B cell (primary cell): ENCODE measurements at regions not wholly inside any gene's neighbourhood (a gene's known extent, or its start where the extent isn't known, plus 50 kb on each side); places are given as distances from the start of the nearest gene placed in this dataset.

Experiments
- ATAC-seq: fragments of 200-7000 bp; cut with Tn5 transposase; one replicate; pipeline ENCODE4 v1.10.0; 2021; ENCODE audit warnings: low read depth, mild to moderate bottlenecking, moderate number of reproducible peaks, moderate library complexity
- CTCF ChIA-PET: fragments of 350-600 bp; sonication (Branson Sonifier 250); formaldehyde crosslinking; loops from one replicate; lab custom pipeline; 2021; ENCODE audit warnings: antibody characterized with exemption, inconsistent platforms; lab: Charles Lee
- POLR2A ChIA-PET: fragments of 350-600 bp; sonication (Branson Sonifier 250); formaldehyde crosslinking; loops from one replicate; lab custom pipeline; 2021; ENCODE audit warnings: antibody characterized with exemption; lab: Charles Lee
- DNase-seq: peaks from one replicate; pipeline ENCODE4 v3.0.0; 2013
- H2AFZ ChIP-seq: 2 replicates; pipeline ENCODE4 v1.6.1; 2012; ENCODE audit warnings: mild to moderate bottlenecking, low read depth, low read length; ENCODE audit not compliant: insufficient read depth, poor library complexity, severe bottlenecking
- H3K27ac ChIP-seq, 2 donors: 1 replicate in 1 of 2; 2 replicates in 1 of 2; pipeline ENCODE4 v1.5.1; 2012 to 2013; ENCODE audit warnings: low read length in 2 of 2, mild to moderate bottlenecking in 2 of 2, moderate library complexity in 1 of 2
- H3K27me3 ChIP-seq, 4 experiments: fragments of 200-600 bp in 1 of 4; sonication (generic) in 1 of 4; replicated peaks in 1 of 4; 1 replicate in 2 of 4; 2 replicates in 2 of 4; pipeline versions ENCODE4 v1.6.1 to v1.7.0; 2013 to 2016; ENCODE audit warnings: low read length in 3 of 4, mild to moderate bottlenecking in 2 of 4, mixed read lengths in 1 of 4, moderate library complexity in 1 of 4; ENCODE audit not compliant: insufficient read depth in 4 of 4, control insufficient read depth in 3 of 4; ENCODE audit errors: control extremely low read depth in 1 of 4
- H3K36me3 ChIP-seq, 2 experiments: replicated peaks in 1 of 2; 1 replicate in 1 of 2; 2 replicates in 1 of 2; pipeline versions ENCODE4 v1.6.1 to v1.7.1; 2013; ENCODE audit warnings: low read length in 1 of 2; ENCODE audit not compliant: insufficient read depth in 2 of 2, control insufficient read depth in 1 of 2; ENCODE audit errors: control extremely low read depth in 1 of 2, extremely low read depth in 1 of 2
- H3K4me1 ChIP-seq, 2 donors: fragments of 200-600 bp in 1 of 2; sonication (generic) in 1 of 2; 1 replicate in 1 of 2; 2 replicates in 1 of 2; pipeline versions ENCODE4 v1.5.1 to v1.6.1; 2013 to 2017; ENCODE audit warnings: low read length in 2 of 2; ENCODE audit not compliant: control insufficient read depth in 2 of 2, insufficient read depth in 2 of 2
- H3K4me2 ChIP-seq: replicated peaks from 2 replicates; pipeline ENCODE3; 2012; ENCODE audit warnings: mild to moderate bottlenecking, low read depth, low read length; ENCODE audit not compliant: poor library complexity, severe bottlenecking
- H3K4me3 ChIP-seq, 5 experiments: fragments of 200-600 bp in 1 of 5; sonication (generic) in 1 of 5; 1 replicate in 3 of 5; 2 replicates in 2 of 5; pipeline versions ENCODE4 v1.5.1 to v1.7.0; 2011 to 2016; ENCODE audit warnings: low read length in 4 of 5, mild to moderate bottlenecking in 4 of 5, low read depth in 2 of 5, control low read depth in 1 of 5, moderate library complexity in 1 of 5; ENCODE audit not compliant: insufficient read depth in 1 of 5; ENCODE audit errors: control extremely low read depth in 1 of 5, extremely low read depth in 1 of 5
- H3K79me2 ChIP-seq: fragments of 200-600 bp; sonication (generic); one replicate; pipeline ENCODE4 v1.6.0; 2016; ENCODE audit warnings: low read length; ENCODE audit not compliant: control insufficient read depth, insufficient read depth
- H3K9ac ChIP-seq: fragments of 200-600 bp; sonication (generic); 2 replicates; pipeline ENCODE4 v1.6.1; 2017; ENCODE audit warnings: mild to moderate bottlenecking, low read length, moderate library complexity
- H3K9me3 ChIP-seq, 3 donors: one replicate each; pipeline versions ENCODE4 v1.6.1 to v1.7.1; 2013; ENCODE audit warnings: low read length in 2 of 3; ENCODE audit not compliant: control insufficient read depth in 2 of 3, insufficient read depth in 1 of 3; ENCODE audit errors: control extremely low read depth in 1 of 3
- H4K20me1 ChIP-seq: 2 replicates; pipeline ENCODE4 v1.6.0; 2012; ENCODE audit warnings: mild to moderate bottlenecking, low read length; ENCODE audit not compliant: insufficient read depth, control insufficient read depth, poor library complexity, severe bottlenecking
- H3K27ac Mint-ChIP-seq: one replicate; pipeline ENCODE4 v1.8.0; 2021; ENCODE audit warnings: mixed read lengths
- H3K27me3 Mint-ChIP-seq: one replicate; pipeline ENCODE4 v1.8.0; 2021; ENCODE audit warnings: mixed read lengths
- H3K4me1 Mint-ChIP-seq: one replicate; pipeline ENCODE4 v1.8.0; 2021; ENCODE audit warnings: mixed read lengths
- H3K4me3 Mint-ChIP-seq: one replicate; pipeline ENCODE4 v1.8.0; 2021; ENCODE audit warnings: mixed read lengths
- H3K9me3 Mint-ChIP-seq: one replicate; pipeline ENCODE4 v1.8.0; 2022; ENCODE audit warnings: mixed read lengths; ENCODE audit not compliant: insufficient read depth
- EZH2 ChIP-seq: IDR thresholded peaks from 2 replicates; pipeline ENCODE4 v1.6.1; 2012; ENCODE audit warnings: borderline replicate concordance, low read depth, mild to moderate bottlenecking, moderate library complexity, low read length; ENCODE audit not compliant: insufficient read depth, poor library complexity, severe bottlenecking
- WGBS: methylation state at CpG from one replicate; pipeline ENCODE4 v1.1.5; 2013; ENCODE audit warnings: missing lambda C conversion rate; ENCODE audit not compliant: insufficient coverage; 5-methylcytosine and 5-hydroxymethylcytosine counted together
- intact Hi-C: fragments of 100-400 bp; cut with micrococcal nuclease; formaldehyde crosslinking; loops from one replicate; pipeline ENCODE4 v1.10.0; 2022
- TF ChIP-seq, protein P1 (sequence below): fragments of 200-600 bp; IDR thresholded peaks from one replicate; pipeline ENCODE4 v1.8.0; 2022; ENCODE audit warnings: antibody characterized with exemption, mild to moderate bottlenecking

GRCh38 chr13:70330697-70331361, 222.6 kb upstream of the KLHL1 start:
- Mint-ChIP-seq H3K4me3 (no peak overlapping the region), H3K27me3 (no peaks in the 10 kb centered on the region), H3K4me1 (no peaks in the 10 kb centered on the region), H3K27ac (no peak overlapping the region), H3K9me3 (no peaks in the 10 kb centered on the region)
- Histone ChIP-seq H3K79me2 (no peaks in the 10 kb centered on the region), H3K36me3 (no peaks in the 10 kb centered on the region), H2AFZ (no peak overlapping the region), H3K4me1 (no peaks in the 10 kb centered on the region), H3K4me2 (no peak overlapping the region), H4K20me1 (no peaks in the 10 kb centered on the region), H3K9me3 (no peaks in the 10 kb centered on the region), H3K27ac (no peak overlapping the region), H3K27me3 (no peaks in the 10 kb centered on the region), H3K9ac (no peak overlapping the region), H3K4me3 (no peak overlapping the region)
- no CpG with 5 or more reads among the region's 2 CpGs for WGBS
- TF ChIP-seq EZH2, result no peak
- TF ChIP-seq, protein P1, sequence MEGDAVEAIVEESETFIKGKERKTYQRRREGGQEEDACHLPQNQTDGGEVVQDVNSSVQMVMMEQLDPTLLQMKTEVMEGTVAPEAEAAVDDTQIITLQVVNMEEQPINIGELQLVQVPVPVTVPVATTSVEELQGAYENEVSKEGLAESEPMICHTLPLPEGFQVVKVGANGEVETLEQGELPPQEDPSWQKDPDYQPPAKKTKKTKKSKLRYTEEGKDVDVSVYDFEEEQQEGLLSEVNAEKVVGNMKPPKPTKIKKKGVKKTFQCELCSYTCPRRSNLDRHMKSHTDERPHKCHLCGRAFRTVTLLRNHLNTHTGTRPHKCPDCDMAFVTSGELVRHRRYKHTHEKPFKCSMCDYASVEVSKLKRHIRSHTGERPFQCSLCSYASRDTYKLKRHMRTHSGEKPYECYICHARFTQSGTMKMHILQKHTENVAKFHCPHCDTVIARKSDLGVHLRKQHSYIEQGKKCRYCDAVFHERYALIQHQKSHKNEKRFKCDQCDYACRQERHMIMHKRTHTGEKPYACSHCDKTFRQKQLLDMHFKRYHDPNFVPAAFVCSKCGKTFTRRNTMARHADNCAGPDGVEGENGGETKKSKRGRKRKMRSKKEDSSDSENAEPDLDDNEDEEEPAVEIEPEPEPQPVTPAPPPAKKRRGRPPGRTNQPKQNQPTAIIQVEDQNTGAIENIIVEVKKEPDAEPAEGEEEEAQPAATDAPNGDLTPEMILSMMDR, result no peak
- ChIA-PET CTCF (no interaction called here), POLR2A (no interaction called here)
- ATAC-seq (no peak), DNase-seq (no peak)
- intact Hi-C loops, result no loop called here

DNA sequence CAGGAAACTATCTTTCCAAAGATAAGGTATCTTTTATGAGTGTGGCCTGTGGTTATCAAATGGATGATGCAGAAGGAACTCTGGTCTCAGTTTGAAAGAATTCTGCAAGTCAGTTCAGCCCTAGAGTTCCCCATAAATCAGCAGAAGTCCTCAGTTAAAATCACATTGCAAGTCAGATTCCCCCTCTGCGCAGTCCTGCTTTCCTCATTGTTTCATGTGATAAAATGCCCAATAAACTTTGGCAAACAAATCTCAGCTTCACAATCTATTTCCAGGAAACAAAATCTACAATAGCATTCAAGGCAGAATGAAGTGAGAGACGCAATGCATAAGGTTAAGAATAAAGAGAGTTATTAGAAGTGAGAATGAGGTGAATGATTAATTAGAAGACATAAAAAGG, 216.3 kb upstream of the KLHL1 start:
- no peaks in the 10 kb centered on the region for H3K4me1 ChIP-seq
- no peak overlapping the region for H3K27ac ChIP-seq
- Mint-ChIP-seq H3K27ac (no peak overlapping the region), H3K4me1 (no peaks in the 10 kb centered on the region), H3K4me3 (no peak overlapping the region), H3K27me3 (no peaks in the 10 kb centered on the region), H3K9me3 (peaks cover 1% of the 10 kb centered on the region)
- H2AFZ ChIP-seq, result no peak overlapping the region
- ATAC-seq, result no peak
- CTCF ChIA-PET, result no interaction called here
- no peak overlapping the region for H3K4me3 ChIP-seq
- no peaks in the 10 kb centered on the region for H4K20me1 ChIP-seq
- H3K27me3 ChIP-seq, result no peaks in the 10 kb centered on the region
- no peak overlapping the region for H3K9ac ChIP-seq
- H3K4me2 ChIP-seq, result no peak overlapping the region
- intact Hi-C loops, result no loop called here
- WGBS, result 20% methylated on average over 1 of the region's 2 CpGs
- no peak for TF ChIP-seq EZH2
- TF ChIP-seq, protein P1, result no peak
- no peaks in the 10 kb centered on the region for H3K79me2 ChIP-seq
- DNase-seq, result no peak
- no peaks in the 10 kb centered on the region for H3K36me3 ChIP-seq
- no peaks in the 10 kb centered on the region for H3K9me3 ChIP-seq
- POLR2A ChIA-PET, result no interaction called here
